ENCODE measurements at regions not wholly inside any gene's neighbourhood (a gene's known extent, or its start where the extent isn't known, plus 50 kb on each side); places are given as distances from the start of the nearest gene placed in this dataset.

DNA sequence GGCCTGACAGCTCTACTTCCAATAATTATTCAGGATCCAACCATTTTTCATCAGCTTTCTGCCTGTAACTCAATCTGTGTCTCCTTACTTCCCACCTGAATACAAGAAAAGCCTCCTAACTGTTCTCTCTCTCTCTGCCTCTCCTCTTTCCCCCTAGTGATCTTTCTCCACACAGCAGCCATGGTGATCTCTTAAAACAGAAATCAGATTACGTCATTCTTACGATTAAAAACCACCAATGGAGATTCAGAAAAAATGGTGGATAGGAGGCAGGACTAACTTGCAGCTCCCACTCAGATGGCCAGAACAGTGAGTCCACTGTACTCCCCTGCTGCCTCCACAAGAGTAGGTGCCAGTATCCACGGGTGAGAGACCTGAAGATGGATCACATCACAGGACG is 431.7 kb downstream of the MBD2 start:
- no peak for DNase-seq (ENCODE audit: low spot score)
- H3K9me3 Mint-ChIP-seq (ENCODE audit: unreplicated experiment) = no peaks in the 10 kb centered on the region
- TF ChIP-seq, protein P1, sequence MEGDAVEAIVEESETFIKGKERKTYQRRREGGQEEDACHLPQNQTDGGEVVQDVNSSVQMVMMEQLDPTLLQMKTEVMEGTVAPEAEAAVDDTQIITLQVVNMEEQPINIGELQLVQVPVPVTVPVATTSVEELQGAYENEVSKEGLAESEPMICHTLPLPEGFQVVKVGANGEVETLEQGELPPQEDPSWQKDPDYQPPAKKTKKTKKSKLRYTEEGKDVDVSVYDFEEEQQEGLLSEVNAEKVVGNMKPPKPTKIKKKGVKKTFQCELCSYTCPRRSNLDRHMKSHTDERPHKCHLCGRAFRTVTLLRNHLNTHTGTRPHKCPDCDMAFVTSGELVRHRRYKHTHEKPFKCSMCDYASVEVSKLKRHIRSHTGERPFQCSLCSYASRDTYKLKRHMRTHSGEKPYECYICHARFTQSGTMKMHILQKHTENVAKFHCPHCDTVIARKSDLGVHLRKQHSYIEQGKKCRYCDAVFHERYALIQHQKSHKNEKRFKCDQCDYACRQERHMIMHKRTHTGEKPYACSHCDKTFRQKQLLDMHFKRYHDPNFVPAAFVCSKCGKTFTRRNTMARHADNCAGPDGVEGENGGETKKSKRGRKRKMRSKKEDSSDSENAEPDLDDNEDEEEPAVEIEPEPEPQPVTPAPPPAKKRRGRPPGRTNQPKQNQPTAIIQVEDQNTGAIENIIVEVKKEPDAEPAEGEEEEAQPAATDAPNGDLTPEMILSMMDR (IDR thresholded peaks at IDR 0.05; ENCODE audit: unreplicated experiment) = no peak
- no peaks in the 10 kb centered on the region for H3K4me1 Mint-ChIP-seq (ENCODE audit: unreplicated experiment)
- peaks cover 3% of the 10 kb centered on the region for H3K27me3 Mint-ChIP-seq (ENCODE audit: unreplicated experiment)
- H3K4me3 Mint-ChIP-seq (ENCODE audit: unreplicated experiment) = no peak overlapping the region
- no peaks in the 10 kb centered on the region for H3K36me3 Mint-ChIP-seq (ENCODE audit: low read depth, unreplicated experiment)
- no peak overlapping the region for H3K27ac Mint-ChIP-seq (ENCODE audit: unreplicated experiment)

DNA sequence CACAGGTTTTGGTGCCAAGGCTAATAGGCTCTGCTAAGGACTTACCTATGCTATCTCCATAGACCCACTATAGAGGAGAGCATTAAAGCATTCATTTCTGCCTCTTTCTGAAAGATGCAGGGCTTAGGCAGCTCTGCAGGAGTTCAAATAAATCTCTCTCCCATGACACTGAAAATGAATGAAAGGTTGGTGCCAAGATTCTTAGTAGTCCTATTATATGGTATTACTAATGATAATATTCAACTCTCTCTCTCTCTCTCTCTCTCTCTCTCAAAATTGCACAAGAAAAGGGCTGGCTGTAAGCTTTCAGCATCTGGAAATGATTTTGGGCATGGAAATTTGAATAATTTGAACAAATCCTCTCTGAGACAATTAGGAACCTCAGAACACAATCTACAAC is 433.7 kb downstream of the MBD2 start:
- Mint-ChIP-seq H3K4me3 (ENCODE audit: unreplicated experiment) (no peak overlapping the region), H3K9me3 (ENCODE audit: unreplicated experiment) (no peaks in the 10 kb centered on the region), H3K27ac (ENCODE audit: unreplicated experiment) (no peak overlapping the region), H3K36me3 (ENCODE audit: low read depth, unreplicated experiment) (no peaks in the 10 kb centered on the region), H3K27me3 (ENCODE audit: unreplicated experiment) (peaks cover 3% of the 10 kb centered on the region), H3K4me1 (ENCODE audit: unreplicated experiment) (peaks cover under 1% of the 10 kb centered on the region)
- TF ChIP-seq, protein P1 (IDR thresholded peaks at IDR 0.05; ENCODE audit: unreplicated experiment) = no peak
- no peak for DNase-seq (ENCODE audit: low spot score)

DNA sequence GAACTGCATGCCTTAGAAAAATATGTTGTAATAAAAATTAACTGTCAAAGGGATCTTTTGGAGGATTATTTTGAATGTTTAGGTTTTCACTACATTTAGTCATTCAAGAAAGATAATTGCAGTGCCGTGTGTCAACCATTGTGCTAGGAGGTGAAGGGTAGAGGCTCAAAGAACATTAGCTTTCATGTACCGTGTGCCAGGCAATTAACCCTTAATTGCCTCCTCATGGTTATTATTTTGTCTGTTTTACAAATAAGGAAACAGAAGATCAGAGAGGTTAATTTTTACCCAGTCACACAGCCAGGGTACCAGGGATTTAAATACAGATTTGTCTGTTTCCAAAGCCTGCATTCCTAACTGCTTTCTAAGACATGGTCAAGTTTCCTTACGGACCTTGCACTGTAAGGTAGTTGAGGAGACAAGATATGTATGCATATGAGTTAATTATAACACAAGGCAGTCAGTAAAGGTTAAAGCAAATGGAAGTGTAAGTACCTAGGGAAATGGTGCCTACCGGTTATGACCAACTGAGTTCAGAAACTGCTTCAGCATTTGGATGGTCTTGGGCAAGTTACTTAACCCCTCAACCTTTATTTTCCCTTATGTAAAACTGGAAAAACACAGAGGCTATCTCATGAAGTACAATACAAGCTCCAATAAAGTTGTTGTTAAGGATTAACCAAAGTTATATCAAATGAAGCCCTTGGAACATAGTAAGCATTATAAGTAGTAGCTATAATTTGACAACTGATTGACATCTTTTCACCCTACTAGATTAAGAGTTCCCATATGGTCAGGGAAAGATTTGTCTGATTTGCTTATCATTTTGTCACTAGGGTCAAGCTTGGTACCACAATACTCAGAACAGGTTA is 434.9 kb downstream of the MBD2 start:
- Mint-ChIP-seq H3K4me1 (ENCODE audit: unreplicated experiment) (peaks cover 4% of the 10 kb centered on the region), H3K36me3 (ENCODE audit: low read depth, unreplicated experiment) (no peaks in the 10 kb centered on the region), H3K9me3 (ENCODE audit: unreplicated experiment) (no peaks in the 10 kb centered on the region), H3K27ac (ENCODE audit: unreplicated experiment) (no peak overlapping the region), H3K4me3 (ENCODE audit: unreplicated experiment) (no peak overlapping the region), H3K27me3 (ENCODE audit: unreplicated experiment) (peaks cover 3% of the 10 kb centered on the region)
- no peak for DNase-seq (ENCODE audit: low spot score)
- TF ChIP-seq, protein P1 (IDR thresholded peaks at IDR 0.05; ENCODE audit: unreplicated experiment) = no peak

DNA sequence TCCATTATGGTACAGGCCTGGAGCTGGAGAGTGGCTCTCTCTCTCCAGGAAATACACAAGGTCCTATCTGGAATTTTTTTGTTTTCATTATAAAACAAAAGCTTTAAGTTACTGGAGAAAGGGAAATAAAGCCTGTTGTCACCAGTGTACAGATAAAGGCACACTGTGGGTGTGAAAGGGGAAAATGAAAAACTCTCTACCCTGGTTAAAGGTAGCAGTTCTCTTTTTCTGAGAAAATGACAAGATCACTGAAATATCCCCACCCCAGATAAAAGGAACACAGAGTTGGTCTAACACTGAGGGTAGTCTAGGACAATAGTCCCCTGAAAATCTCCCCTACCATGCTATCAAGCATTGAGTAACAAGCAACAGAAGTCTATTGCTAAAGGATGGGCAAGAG is 438.7 kb downstream of the MBD2 start:
- Mint-ChIP-seq H3K9me3 (ENCODE audit: unreplicated experiment) (no peaks in the 10 kb centered on the region), H3K27ac (ENCODE audit: unreplicated experiment) (no peak overlapping the region), H3K36me3 (ENCODE audit: low read depth, unreplicated experiment) (no peaks in the 10 kb centered on the region), H3K4me3 (ENCODE audit: unreplicated experiment) (no peak overlapping the region), H3K4me1 (ENCODE audit: unreplicated experiment) (peaks cover 4% of the 10 kb centered on the region), H3K27me3 (ENCODE audit: unreplicated experiment) (no peaks in the 10 kb centered on the region)
- TF ChIP-seq, protein P1 (IDR thresholded peaks at IDR 0.05; ENCODE audit: unreplicated experiment) = no peak
- DNase-seq (ENCODE audit: low spot score) = no peak

DNA sequence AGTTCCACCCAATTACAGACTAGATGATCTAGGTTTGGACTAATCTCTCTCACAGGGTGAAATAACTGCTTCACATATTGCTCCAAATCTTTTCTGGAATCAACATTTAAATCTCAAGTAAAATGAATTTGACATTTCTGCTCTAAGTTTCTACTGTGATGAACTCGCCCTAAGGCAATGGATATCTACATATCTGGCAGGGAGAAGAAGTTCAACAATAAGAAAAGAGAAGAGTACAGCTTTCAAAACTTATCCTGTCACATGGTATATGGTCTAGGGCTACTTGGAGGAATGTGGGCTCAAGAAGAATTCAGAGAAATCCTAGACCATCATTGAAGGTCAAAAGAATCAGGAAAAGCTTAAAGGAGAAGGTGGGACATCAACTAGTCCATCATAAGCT is 440.2 kb downstream of the MBD2 start:
- Mint-ChIP-seq H3K36me3 (ENCODE audit: low read depth, unreplicated experiment) (no peaks in the 10 kb centered on the region), H3K27ac (ENCODE audit: unreplicated experiment) (no peak overlapping the region), H3K4me3 (ENCODE audit: unreplicated experiment) (no peak overlapping the region), H3K9me3 (ENCODE audit: unreplicated experiment) (no peaks in the 10 kb centered on the region), H3K27me3 (ENCODE audit: unreplicated experiment) (no peaks in the 10 kb centered on the region), H3K4me1 (ENCODE audit: unreplicated experiment) (peaks cover 4% of the 10 kb centered on the region)
- TF ChIP-seq, protein P1 (IDR thresholded peaks at IDR 0.05; ENCODE audit: unreplicated experiment) = no peak
- no peak for DNase-seq (ENCODE audit: low spot score)

Data from endothelial cell (in vitro differentiated cells).